ENCODE measurements at regions not wholly inside any gene's neighbourhood (a gene's known extent, or its start where the extent isn't known, plus 50 kb on each side); places are given as distances from the start of the nearest gene placed in this dataset.
A peak's percentile ranks its signal among the peaks of the same experiment; 100 is the strongest.

DNA sequence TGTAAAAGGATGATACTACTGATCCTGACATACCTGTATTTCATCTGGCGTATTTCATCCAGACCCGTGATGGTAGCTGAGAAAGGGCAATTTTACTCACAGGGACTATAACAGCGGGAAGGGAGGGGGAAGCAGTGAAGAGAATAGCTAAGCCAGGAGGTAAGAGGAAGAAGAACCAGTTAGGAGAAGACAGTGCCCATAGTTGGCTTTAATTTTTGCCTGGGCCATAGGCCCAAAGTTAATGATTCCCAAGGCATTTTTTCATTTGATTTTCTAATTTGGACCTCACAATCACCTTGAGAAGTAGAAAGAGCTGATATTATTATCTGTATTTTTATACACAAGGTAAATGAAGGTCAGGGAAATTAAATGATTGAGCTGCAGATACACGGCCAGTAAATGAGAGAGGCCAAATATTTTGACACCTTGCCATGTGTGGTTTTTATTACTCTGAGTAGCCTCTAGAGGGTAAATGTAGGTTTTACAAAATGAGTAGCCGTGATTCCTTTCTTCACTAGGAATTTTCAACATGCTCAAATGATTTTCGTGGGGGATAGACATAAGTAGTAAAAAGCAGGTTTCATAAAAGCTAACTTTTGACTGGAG, 382.2 kb downstream of the FUT8 start:
- no peak for DNase-seq

- DNase-seq = no peak
Observed at GRCh38 chr14:65798216-65798615, 385.7 kb downstream of the FUT8 start.

- DNase-seq = no peak
Observed at GRCh38 chr14:65800694-65801093, 388.2 kb downstream of the FUT8 start.

DNA sequence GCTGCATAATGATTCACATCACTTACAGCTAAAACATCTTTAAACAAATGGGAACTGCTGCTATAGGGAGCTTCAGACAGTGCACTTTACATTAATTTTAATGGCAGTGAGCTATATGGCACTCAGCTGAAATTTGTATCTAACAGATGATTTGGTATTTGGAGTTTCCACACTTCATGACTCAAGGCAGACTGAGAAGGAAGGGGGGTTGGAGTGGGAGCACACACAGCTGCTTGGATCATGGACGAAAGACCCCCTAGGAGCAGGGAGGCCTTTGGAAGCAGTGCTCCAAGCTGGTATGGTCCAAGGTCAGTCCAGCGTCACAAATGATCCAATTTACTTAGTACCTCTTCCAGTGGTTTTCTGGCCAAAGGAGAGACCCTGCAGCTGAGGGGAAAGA, 389.7 kb downstream of the FUT8 start:
- DNase-seq = no peak

GRCh38 chr14:65803885-65804284, 391.4 kb downstream of the FUT8 start:
- DNase-seq = no peak

- no peak for DNase-seq
Observed at GRCh38 chr14:65804439-65805112, 392.0 kb downstream of the FUT8 start.

DNA sequence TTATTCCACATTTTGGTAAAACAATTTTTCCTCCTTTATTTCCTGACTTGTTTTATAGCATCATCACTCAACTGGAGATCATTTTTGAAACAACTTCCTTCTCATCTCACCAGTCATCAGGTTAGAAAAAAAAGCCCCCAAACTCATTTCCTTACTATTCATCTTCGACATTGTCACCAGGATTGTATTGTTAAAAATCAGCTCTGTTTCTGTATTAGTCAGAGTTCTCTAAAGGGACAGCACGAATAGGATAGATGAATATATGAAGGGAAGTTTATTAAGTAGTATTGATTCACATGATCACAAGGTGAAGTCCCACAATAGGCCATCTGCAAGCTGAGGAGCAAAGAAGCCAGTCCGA, 392.6 kb downstream of the FUT8 start:
- DNase-seq = no peak

DNA sequence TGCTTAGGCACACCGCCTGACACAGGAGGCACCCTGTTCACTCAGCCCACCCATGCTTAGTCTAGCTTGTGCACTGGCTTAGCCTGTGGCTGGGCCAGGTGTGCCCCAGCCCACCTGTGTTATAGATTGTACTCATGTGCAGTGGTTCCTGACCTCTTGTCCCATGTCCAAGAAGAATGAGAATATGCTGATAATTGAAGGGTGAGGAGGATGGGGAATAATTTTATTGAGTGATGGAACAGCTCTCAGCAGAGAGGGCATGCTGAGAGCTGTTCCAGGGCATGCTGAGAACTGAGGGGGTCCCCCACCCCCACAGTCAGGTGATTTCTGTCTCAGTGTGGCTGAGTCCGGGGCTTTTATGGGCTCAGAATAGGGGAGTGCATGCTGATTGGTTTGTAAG, 395.9 kb downstream of the FUT8 start:
- no peak for DNase-seq

GRCh38 chr14:65810322-65810721, 397.8 kb downstream of the FUT8 start:
- DNase-seq = no peak

- DNase-seq = no peak
Observed at GRCh38 chr14:65813760-65814384, 401.3 kb downstream of the FUT8 start.

- no peak for DNase-seq
Observed at GRCh38 chr14:65815127-65815526, 402.6 kb downstream of the FUT8 start.

- DNase-seq = no peak
Observed at GRCh38 chr14:65817011-65817410, 404.5 kb downstream of the FUT8 start.

GRCh38 chr14:65819569-65819968, 407.0 kb downstream of the FUT8 start:
- no peak for DNase-seq

DNA sequence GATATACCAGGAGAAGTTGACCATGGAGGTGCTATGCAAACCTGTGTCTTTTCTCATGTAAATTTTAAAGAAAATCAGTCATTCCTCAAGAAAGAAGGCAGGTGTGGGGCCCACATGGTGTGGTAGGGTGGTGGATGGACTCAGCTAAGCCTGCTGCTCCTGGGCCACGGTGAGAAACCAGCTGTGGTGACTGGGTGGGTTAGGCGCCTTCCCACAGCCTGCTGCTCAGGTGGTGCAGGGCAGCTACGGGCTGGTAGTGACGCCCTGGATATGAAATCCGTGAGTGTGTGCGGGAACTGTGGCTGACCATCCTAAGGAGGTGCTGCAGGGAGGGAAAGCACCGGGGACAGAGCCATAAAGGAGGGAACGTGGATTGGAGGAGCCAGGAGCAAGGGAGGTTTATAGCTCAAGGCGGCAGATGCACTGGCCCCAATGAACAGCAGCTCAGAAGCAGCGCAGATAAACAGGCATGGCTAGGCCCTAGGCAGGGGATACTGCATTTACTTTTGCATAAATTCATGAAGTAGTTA, 408.8 kb downstream of the FUT8 start:
- DNase-seq = no peak

DNA sequence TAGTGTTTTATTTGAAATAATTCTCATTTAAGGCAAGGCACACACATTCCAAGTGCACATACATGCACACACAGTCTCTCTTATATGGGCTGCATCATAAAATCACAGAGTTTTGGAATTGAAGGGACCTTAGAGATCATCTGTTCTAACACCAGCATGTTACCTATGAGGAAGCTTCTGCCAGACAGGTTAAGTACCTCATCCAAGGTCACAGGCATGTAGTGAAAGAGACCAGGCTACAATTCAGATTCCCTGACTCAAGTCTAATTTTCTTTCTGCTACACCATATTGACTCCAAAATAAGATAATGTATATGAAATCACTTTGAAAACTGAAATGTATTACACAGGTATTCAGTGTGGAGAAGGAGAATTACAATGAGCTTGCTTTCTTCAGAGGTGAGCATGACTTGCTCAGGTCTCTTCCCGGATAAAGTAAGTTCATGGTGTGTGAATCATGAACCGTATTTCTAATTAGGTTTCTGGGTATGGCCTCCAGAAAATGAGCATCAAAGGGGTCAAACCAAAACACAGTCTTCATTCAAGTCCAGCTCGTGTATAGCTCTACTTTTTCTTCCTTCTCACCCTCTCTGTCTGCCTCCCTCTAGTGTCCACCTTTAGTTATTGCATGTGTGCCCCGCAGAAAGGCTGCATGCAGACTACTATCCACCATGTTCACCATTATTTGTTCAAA, 411.9 kb downstream of the FUT8 start:
- DNase-seq = peak; percentile 53

- no peak for DNase-seq
Observed at GRCh38 chr14:65824978-65825299, 412.4 kb downstream of the FUT8 start.

- DNase-seq = no peak
Observed at GRCh38 chr14:65826946-65827345, 414.4 kb downstream of the FUT8 start.

- no peak for DNase-seq
Observed at GRCh38 chr14:65827520-65827919, 415.0 kb downstream of the FUT8 start.

- no peak for DNase-seq
Observed at GRCh38 chr14:65828396-65828795, 415.9 kb downstream of the FUT8 start.

DNA sequence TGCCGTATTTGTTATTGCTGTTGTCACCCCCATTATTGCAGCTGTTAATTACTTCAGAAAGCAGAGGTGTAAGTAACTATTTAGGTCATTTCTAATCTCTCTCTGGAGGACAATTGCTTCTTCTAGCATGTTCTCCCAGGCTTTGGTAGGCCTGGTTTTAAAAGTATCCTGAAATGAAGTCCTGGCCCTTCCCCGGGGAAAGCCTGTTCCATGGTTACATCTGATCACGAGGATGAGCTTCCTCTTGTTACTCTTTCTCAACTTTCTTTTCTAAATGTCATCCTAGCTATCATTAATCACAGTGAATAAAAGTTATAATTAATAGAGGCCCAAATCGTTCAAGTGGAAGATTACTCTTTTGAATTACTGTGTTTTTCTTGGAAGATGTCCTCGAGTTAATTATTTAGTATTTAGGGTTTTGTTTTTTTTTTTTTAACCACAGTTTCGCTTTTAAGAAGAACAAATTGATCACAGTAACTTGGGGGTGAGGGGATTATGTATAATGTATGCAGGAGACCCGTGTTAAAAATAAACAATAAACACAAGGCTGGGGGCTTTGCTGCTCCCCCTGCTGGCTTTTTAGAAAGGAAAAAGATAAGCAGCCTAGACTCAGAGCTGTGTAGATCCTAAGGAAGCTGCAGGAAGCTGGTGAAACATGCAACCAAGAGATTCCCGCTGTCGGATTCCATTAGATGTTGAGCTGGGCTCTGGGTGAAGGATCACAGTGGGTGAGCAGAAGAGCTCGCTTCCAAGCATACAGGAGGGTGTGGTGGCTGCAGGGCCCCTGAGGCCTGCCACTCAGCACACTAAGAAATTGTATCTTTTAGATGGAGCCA, 420.1 kb downstream of the FUT8 start:
- DNase-seq = no peak

GRCh38 chr14:65833267-65833880, 420.8 kb downstream of the FUT8 start:
- no peak for DNase-seq

- DNase-seq = no peak
Observed at GRCh38 chr14:65834051-65834450, 421.5 kb downstream of the FUT8 start.

GRCh38 chr14:65834812-65835211, 422.3 kb downstream of the FUT8 start:
- no peak for DNase-seq

Data from HCEC 1CT (cell line).